ENCODE measurements at regions not wholly inside any gene's neighbourhood (a gene's known extent, or its start where the extent isn't known, plus 50 kb on each side); places are given as distances from the start of the nearest gene placed in this dataset.
"Not testable (repeated sequence)": the region's sequence is repeated elsewhere in the genome, so short reads cannot be mapped to it uniquely, and the experiment has no call there.

DNA sequence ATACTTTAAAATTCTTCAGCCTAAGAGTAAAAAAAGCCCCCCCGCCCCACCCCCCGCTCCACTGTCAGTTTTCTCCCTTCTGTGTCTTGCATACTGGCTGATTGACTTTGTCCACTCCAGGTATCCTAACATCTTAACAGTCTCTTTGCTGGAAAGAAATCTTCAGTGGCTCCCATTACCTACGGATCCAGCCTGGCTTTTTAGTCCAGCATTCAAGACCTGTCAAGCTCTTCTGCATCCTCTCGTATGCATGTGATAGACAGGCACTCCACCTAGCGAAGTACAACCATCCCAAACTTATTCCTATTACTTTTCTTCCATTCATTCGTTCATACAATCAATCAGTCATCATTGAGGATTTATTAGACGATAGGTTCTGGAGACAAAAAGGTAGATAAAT, 288.1 kb downstream of the MYCN start:
- DNase-seq = no peak

DNA sequence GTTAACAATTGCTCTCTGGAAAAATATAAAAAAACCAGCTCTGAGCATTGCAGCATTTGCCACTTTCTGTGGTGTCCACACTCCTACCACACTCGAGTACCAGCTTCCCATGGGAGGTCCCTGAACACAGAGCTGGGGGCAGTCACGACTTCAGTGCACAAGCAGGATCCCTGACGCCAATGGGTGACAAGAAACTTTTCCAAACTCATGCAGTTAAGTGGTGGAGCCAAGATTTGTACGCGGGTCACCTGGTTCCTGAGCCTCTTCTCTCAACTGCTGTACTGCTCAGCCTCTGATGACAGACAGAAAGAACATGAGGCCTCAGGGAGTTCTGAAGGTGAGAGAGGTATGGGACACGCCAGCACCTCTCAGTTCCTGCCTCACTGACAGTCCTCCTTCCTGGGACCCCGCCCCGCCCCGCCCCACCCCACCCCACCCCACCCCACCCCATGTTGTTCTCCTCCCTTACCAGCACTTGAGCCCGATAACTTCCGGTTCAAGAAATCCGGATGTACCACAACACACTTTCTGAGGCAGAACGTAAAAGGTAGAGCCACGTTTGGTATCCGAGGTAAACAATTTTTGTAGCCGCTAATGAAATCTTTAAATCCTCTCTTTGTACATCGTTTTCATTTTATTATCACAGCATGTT, 287.6 kb downstream of the MYCN start:
- no peak for DNase-seq

DNA sequence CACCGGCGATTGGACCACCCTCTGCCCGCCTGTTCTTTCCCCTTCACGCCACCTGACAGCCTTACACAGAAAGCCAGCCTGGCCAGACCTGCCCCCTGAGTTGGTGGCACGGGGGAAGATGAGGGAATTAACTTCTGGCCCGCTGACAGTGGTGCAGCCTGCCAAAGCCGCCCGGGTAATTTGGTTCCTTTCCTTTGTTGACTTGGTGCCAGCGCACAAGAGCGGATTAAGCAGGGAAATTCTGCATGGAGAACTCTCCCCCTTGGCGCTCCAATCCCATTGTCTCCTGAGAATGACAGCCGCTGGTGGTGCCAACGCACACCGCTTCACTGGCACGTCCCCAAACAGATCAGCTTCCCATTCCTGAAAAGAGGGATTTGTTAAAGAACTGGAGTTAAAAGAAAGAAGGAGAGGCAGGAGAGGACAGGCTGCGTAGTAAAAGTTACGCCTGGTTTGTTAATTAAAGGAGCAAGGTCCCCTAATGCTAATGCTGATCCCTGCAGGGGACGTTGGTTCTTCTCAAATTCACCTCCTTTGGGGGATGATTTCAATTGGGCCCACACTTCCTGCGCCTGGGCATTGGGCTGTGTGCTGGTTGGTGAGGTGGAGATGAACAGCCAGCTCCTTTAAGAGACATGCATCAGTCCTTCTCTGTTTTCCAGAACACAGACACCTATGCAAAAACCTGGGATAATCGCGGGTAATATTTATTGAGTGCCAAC, 286.8 kb downstream of the MYCN start:
- DNase-seq = no peak

- DNase-seq = no peak
Measured at GRCh38 chr2:16226381-16226780, 286.0 kb downstream of the MYCN start.

DNA sequence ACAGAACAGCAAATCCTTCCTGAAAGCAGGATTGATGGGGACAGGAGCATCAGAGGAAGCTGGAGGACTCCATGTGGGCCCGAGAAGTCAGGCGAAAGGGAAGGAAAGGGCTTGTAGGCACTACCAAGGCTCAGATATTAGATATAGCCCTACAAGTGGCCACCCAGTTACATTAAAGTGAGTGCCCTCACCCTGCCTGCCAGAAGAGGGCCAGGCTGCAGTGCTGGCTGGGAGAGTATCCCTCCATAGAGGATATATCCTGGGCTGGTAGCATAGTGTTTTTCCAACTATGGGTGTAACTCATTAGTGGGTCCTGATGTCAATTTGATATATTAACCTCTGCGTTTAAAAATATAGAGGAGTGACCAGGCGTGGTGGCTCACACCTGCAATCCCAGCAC, 285.2 kb downstream of the MYCN start:
- no peak for DNase-seq

DNA sequence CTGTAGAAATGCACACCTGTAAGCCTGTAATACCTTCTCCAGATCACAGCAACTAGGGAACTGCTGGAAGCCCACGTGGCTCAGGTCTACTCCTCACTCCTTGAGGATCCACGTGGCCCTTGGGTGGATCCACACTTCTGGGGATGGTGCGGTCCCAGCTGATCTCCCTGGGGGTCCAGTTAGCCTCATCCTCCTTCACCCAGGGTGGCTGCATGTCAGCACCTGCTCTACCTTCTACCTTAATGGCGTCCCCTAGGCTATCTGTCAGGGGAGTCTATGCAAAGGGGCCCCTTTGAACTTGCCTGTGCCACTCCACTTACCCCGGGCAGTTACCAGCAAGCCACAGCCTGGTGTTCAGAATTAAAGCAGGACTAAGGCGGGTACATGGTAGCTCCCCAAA, 284.7 kb downstream of the MYCN start:
- DNase-seq = no peak

DNA sequence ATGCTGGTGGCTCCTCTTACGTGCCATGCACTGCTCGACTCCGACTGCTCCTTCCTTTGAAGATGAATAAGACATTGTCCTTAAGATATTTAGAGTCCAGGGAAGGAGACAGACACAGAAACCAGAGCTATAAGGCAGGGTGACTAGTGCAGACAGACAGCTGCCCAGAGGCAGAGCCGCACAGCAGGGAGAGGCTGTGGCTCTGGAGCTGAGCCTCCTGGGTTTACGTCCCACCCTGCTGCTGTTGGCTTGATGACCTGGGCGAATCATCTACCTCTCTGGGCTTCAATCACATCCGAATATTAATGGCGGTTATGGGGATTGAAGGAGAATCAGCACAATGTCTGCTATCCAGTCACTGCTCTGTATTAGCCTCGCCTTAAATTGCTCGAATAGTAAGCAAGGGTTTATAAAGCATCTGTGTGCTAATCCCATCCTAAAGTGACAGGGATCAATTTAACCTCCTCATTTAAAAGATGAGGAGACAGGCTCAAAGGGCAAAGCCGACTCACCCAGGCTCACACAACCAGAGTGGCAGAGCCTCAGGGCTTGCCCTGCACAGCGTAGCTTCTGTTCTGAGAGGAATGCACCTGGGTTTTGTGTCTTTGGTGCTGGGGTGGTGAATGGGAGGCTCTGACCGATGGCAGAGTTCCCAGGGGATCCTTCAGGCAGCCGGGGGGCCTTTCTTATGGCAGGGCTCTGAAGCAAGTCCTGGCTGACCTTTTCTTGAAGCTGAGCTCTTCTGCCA, 284.1 kb downstream of the MYCN start:
- DNase-seq = no peak

DNA sequence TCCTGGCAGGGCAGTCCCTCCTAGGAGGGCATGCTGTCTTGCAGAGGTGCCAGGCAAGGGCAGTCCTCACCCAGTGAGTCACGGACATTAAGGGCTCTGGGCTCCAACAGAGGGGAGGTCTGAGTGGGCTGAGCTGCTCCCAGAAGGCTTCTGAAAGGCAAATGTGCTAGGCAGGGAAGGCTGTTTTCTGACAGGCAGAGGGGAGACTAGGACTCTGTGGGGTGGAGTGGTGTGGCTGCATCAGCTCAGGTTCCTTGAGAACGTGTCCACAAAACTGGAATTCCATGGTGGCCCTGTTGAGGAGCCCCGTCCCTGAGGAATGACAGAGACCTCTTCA, 283.5 kb downstream of the MYCN start:
- DNase-seq = no peak

DNA sequence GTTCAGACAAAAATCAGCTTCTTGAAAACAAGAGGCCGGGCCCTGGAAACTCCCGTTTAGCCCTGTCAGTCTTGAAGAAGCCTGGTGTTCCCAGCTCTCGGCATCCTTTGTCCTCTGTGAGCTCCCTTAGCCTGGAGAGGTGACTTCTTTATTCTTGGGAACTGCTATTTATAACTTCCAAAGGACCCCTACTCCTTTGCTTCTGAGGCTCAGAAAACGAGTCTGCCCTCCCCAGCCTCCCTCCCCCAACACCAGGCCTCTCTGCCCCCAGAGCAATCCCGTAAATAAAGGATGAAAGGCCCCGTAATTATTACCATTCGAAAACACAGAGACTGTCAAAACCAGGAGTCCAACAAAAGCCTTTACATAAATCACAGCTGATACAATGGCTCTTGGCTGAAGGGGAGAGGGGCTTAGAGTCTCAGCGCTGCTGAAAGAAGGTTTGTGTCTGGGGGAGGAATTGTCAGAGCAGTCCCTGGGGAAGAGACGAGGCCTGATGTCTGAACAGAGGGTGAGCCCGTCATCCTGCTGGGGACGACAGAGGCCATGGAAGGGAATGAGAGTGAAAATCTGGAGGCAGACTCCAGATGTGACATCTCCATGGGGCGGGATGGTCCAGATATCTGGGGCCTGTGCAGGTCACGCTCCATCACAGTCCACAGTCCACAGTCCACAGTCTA, 283.0 kb downstream of the MYCN start:
- no peak for DNase-seq

DNA sequence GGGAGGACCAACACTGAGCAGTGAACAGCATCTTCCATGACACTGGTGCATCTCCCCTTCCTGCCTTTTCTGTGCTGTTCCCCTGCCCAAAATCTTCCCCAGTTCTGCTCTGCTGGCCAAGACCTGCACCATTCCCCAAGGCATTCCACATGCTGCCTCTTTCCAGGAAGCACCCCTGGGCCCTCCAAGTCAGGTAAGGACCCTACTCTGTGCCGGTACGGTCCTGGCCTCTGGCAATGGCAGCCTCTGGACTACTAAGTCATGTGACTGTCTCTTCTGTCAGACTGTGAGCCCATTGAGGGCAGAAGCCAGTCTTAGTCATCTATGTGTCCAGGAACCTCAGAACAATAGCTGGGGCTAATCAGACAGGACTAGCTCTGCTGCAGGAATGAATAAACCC, 282.0 kb downstream of the MYCN start:
- DNase-seq = no peak

- no peak for DNase-seq
Measured at GRCh38 chr2:16221461-16222010, 281.2 kb downstream of the MYCN start.

- DNase-seq = no peak
Measured at GRCh38 chr2:16219292-16219975, 279.1 kb downstream of the MYCN start.

GRCh38 chr2:16218625-16219024, 278.3 kb downstream of the MYCN start:
- peak; percentile 35 to 53 (median 39) for DNase-seq

DNA sequence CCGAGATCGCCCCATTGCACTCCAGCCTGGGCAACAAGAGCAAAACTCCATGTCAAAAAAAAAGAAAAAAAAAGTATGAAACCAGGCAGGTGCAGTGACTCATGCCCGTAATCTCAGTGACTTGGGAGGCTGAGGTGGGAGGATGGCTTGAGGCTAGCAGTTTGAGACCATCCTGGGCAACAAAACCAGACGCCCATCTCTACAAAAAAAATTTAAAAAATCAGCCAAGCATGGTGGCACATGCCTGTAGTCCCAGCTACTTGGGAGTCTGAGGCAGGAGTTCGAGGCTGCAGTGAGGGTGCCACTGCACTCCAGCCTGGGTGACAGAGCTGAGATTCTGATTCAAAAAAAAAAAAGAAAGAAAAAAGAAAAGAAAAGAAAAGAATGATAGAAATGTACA, 277.8 kb downstream of the MYCN start:
- no peak for DNase-seq

DNA sequence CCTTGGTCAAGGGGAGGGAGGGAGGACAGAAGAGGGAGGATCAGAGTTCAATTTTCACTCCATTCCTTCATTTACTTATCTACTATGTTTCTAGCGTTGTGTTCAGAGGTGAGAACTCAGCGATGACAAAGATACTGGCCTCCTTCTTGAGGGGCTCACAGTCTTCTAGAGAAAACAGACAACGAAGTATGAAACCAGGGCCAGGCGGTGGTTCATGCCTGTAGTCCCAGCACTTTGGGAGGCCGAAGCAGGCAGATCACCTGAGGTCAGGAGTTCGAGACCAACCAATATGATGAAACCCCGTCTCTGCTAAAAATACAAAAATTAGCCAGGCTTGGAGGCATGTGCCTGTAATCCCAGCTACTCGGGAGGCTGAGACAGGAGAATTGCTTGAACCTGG, 277.4 kb downstream of the MYCN start:
- DNase-seq = not testable (repeated sequence)

GRCh38 chr2:16217291-16217690, 276.9 kb downstream of the MYCN start:
- no peak for DNase-seq

GRCh38 chr2:16216558-16216945, 276.2 kb downstream of the MYCN start:
- no peak for DNase-seq

- DNase-seq = no peak
Measured at GRCh38 chr2:16215902-16216557, 275.7 kb downstream of the MYCN start.

DNA sequence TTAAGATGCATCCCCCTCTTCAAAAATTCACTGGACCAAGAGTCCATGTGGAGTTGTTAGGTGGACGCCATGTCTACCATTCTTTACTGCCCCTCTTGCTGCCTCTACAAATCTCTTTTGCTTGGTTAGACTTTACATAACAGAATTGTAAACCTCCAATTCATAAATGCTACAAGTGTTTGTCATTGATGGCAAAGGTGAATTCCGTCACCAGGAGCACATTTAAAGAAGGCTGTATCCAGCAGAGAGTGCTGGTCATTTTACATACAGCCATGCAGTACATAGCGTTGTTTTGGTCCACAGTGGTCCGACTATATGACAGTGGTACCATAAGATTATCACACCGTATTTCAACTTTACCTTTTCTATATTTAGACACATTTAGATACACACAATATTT, 274.5 kb downstream of the MYCN start:
- DNase-seq = no peak

DNA sequence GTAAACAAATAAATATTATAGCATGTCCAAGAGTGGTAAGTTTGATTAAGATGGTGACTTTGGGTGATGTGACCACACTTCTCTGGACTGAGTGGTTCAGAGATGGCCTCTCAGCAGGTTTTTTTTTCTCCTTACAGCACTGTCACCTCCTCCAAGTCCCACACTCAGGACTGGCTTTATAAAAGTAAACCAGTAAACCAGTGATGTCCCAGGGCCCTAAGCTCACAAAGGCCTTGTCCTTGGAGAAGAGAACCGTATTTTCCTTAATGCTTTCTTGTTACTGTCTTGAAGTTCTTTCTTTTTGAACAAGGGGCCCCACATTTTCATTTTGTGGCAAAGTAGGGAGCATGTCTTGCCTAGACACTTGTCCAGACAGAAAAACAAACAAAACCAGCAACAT, 274.0 kb downstream of the MYCN start:
- DNase-seq = no peak

- DNase-seq = no peak
Measured at GRCh38 chr2:16212321-16212720, 272.0 kb downstream of the MYCN start.

GRCh38 chr2:16211341-16211740, 271.0 kb downstream of the MYCN start:
- DNase-seq = no peak
